ENCODE measurements at regions not wholly inside any gene's neighbourhood (a gene's known extent, or its start where the extent isn't known, plus 50 kb on each side); places are given as distances from the start of the nearest gene placed in this dataset.

DNA sequence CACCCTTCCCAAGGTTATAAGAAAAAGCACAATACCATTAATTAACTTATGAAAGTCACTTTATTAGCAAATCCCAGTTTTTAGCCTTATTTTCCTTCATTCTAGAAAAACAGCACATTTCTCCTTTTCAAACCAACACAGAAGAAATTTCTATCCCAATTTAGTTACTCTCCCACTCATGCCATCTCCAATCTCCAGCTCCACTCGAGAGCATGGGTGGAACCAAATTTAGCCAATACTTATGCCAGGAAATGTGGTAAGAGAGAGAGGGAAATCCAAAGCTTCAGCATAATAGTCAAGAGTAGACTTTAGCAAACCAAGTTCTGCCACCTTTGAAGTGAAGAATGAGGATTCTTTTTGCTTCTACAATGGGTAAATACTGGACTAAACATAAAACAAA is 288.8 kb downstream of the KIF2B start:
- no peak for TF ChIP-seq POLR2A (IDR thresholded peaks at IDR 0.05; ENCODE audit: low read depth, low read length)
- no peak for TF ChIP-seq POLR2AphosphoS5 (IDR thresholded peaks at IDR 0.05; ENCODE audit: low read depth, low read length)

Data from GM12892 (cell line).